ENCODE measurements at regions not wholly inside any gene's neighbourhood (a gene's known extent, or its start where the extent isn't known, plus 50 kb on each side); places are given as distances from the start of the nearest gene placed in this dataset.
A peak's percentile ranks its signal among the peaks of the same experiment; 100 is the strongest.

- DNase-seq (ENCODE audit: low spot score) = no peak
- H3K27ac ChIP-seq = no peak overlapping the region
- ChIA-PET CTCF (no interaction called here), POLR2A (ENCODE audit: low non-redundant PET) (no interaction called here)
- no peak for TF ChIP-seq CTCF (conservative IDR thresholded peaks at IDR 0.05; ENCODE audit: low read depth)
These were observed 94.2 kb upstream of the THRB start for GRCh38 chr3:24588629-24589512.

GRCh38 chr3:24589513-24589851 is 94.8 kb upstream of the THRB start:
- ChIA-PET CTCF (no interaction called here), POLR2A (ENCODE audit: low non-redundant PET) (no interaction called here)

DNA sequence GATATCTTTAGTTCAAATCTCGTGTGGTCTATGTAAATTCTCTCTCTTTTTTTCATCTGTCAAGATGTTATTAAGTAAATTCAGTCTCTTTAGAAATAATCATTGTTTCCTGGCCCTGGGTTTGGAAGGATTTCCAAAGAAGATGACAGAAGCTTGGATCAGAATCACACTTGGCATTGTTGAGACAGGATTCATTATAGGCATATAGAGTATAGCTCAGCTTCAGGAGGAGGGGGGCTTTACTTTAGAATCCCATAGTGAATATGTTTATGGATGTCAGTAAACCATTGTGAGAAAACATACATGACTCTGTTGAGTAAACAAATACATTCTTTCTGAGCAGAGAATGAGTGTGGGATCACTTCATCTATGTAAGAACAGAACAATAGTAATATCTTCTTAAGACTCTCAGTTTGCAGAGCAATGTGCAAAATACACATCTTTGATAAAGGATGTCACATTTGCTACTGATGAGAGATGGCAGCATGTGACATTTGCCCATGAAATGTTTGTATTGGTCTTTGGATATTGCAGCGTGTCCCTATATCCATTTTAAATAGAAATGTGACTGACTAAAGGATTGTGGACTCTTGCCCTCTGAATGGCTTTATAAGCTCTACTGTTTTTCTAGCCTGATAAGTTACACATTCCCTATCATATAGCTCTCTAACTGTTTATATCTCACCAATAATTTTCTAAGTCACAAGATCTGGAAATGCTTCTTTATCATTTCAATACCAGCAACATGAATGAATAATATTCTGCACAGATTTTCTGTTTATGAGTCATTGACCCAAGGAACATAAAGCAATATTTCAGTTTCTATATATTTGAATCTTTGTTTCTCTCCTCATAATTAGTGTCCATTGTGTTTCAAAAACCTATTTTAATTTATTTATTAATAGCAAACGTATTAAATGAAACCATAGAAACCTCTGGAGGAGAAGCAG is 95.6 kb upstream of the THRB start:
- CTCF ChIA-PET = interaction anchor here (0.5 kb wide), 1 partner anchor 65 kb away, joined by 5 read pairs; no protein-coding TSS in a partner anchor
- POLR2A ChIA-PET (ENCODE audit: low non-redundant PET) = no interaction called here
- peak; percentile 2 for DNase-seq (ENCODE audit: low spot score)
- no peak overlapping the region for H3K27ac ChIP-seq
- no peak for TF ChIP-seq CTCF (conservative IDR thresholded peaks at IDR 0.05; ENCODE audit: low read depth)

More at GRCh38 chr3:24589513-24589851, 94.8 kb upstream of the THRB start:
- no peak overlapping the region for H3K27ac ChIP-seq
- TF ChIP-seq CTCF (conservative IDR thresholded peaks at IDR 0.05; ENCODE audit: low read depth) = no peak
- no peak for DNase-seq (ENCODE audit: low spot score)

GRCh38 chr3:24591191-24591590 is 96.5 kb upstream of the THRB start:
- no peak overlapping the region for H3K27ac ChIP-seq
- no peak for DNase-seq (ENCODE audit: low spot score)
- TF ChIP-seq CTCF (conservative IDR thresholded peaks at IDR 0.05; ENCODE audit: low read depth) = no peak
- ChIA-PET POLR2A (ENCODE audit: low non-redundant PET) (no interaction called here), CTCF (no interaction called here)

GRCh38 chr3:24591661-24592555 is 97.3 kb upstream of the THRB start:
- ChIA-PET POLR2A (ENCODE audit: low non-redundant PET) (no interaction called here), CTCF (no interaction called here)
- H3K27ac ChIP-seq = no peak overlapping the region
- no peak for TF ChIP-seq CTCF (conservative IDR thresholded peaks at IDR 0.05; ENCODE audit: low read depth)
- peak; percentile 68 for DNase-seq (ENCODE audit: low spot score)

DNA sequence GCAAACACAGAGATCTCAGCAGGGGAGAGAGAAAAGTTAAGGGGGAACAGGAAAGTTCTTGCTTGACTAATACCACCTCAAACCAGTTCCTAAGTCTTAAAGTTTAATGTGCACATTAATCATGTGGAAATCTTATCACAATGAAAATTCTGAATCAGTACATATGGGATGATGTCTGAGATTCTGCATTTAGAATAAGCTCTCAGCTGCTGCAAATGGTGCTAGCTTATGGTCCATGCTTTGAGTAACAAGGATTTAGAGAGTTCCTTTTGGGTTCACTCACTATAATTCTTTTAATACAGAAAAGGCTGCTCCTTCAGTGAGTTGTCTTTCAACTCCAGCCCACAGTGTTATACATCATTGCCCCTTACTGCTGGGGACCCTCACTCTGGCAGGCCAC is 99.5 kb upstream of the THRB start:
- ChIA-PET CTCF (no interaction called here), POLR2A (ENCODE audit: low non-redundant PET) (no interaction called here)
- TF ChIP-seq CTCF (conservative IDR thresholded peaks at IDR 0.05; ENCODE audit: low read depth) = no peak
- no peak overlapping the region for H3K27ac ChIP-seq
- DNase-seq (ENCODE audit: low spot score) = no peak

Data from RWPE1 (cell line).